Activated CD8-positive, alpha-beta memory T cell treated with anti-CD3 and anti-CD28 coated beads, Interleukin-2, amount 50 U/mL, for 1 hour (primary cell): ENCODE measurements at regions not wholly inside any gene's neighbourhood (a gene's known extent, or its start where the extent isn't known, plus 50 kb on each side); places are given as distances from the start of the nearest gene placed in this dataset.
"Not testable (repeated sequence)": the region's sequence is repeated elsewhere in the genome, so short reads cannot be mapped to it uniquely, and the experiment has no call there.

Experiments
- DNase-seq: peaks from one replicate; pipeline ENCODE4 v3.0.0-alpha.2; 2020; ENCODE audit errors: extremely low read depth

- DNase-seq: no peak
These were observed 584.0 kb downstream of the CHSY3 start for GRCh38 chr5:130488252-130488651.

- DNase-seq: no peak
These were observed 575.0 kb downstream of the CHSY3 start for GRCh38 chr5:130479045-130479804.

GRCh38 chr5:130476325-130476724 lies 572.1 kb downstream of the CHSY3 start:
- DNase-seq: no peak

- DNase-seq: no peak
These were observed 558.3 kb downstream of the CHSY3 start for GRCh38 chr5:130462516-130462915.

- DNase-seq: no peak
These were observed 550.9 kb downstream of the CHSY3 start for GRCh38 chr5:130455175-130455574.

- DNase-seq: no peak
These were observed 548.5 kb downstream of the CHSY3 start for GRCh38 chr5:130452744-130453143.

GRCh38 chr5:130436430-130436829 lies 532.2 kb downstream of the CHSY3 start:
- no peak for DNase-seq

GRCh38 chr5:130427222-130427955 lies 523.1 kb downstream of the CHSY3 start:
- no peak for DNase-seq

- DNase-seq: no peak
These were observed 521.2 kb downstream of the CHSY3 start for GRCh38 chr5:130425424-130425823.

GRCh38 chr5:130424341-130424740 lies 520.1 kb downstream of the CHSY3 start:
- DNase-seq: no peak

- DNase-seq: no peak
These were observed 498.6 kb downstream of the CHSY3 start for GRCh38 chr5:130402906-130403305.

GRCh38 chr5:130400091-130400490 lies 495.8 kb downstream of the CHSY3 start:
- no peak for DNase-seq

GRCh38 chr5:130398825-130399224 lies 494.6 kb downstream of the CHSY3 start:
- no peak for DNase-seq

- DNase-seq: not testable (repeated sequence)
These were observed 493.5 kb downstream of the CHSY3 start for GRCh38 chr5:130397727-130398126.

- DNase-seq: no peak
These were observed 492.9 kb downstream of the CHSY3 start for GRCh38 chr5:130397132-130397531.

- not testable (repeated sequence) for DNase-seq
These were observed 487.5 kb downstream of the CHSY3 start for GRCh38 chr5:130391727-130392264.

- DNase-seq: no peak
These were observed 481.9 kb downstream of the CHSY3 start for GRCh38 chr5:130386155-130386554.

- no peak for DNase-seq
These were observed 481.4 kb downstream of the CHSY3 start for GRCh38 chr5:130385656-130386055.

- no peak for DNase-seq
These were observed 461.7 kb downstream of the CHSY3 start for GRCh38 chr5:130365956-130366355.

GRCh38 chr5:130350131-130350530 lies 445.9 kb downstream of the CHSY3 start:
- DNase-seq: no peak

GRCh38 chr5:130337179-130337888 lies 433.1 kb downstream of the CHSY3 start:
- no peak for DNase-seq

GRCh38 chr5:130335117-130335516 lies 430.9 kb downstream of the CHSY3 start:
- DNase-seq: no peak
